Activated T-cell treated with anti-CD3 and anti-CD28 coated beads, Interleukin-2, amount 50 U/mL, for 72 hours (primary cell): ENCODE measurements at regions not wholly inside any gene's neighbourhood (a gene's known extent, or its start where the extent isn't known, plus 50 kb on each side); places are given as distances from the start of the nearest gene placed in this dataset.
"Not testable (repeated sequence)": the region's sequence is repeated elsewhere in the genome, so short reads cannot be mapped to it uniquely, and the experiment has no call there.

Experiments used
- ATAC-seq, 2 donors: fragments of 150-1000 bp; cut with Tn5 transposase; replicated peaks in 1 of 2; 2 replicates each; pipeline ENCODE4 v1.10.0; 2021; ENCODE audit warnings: moderate library complexity in 2 of 2, mild to moderate bottlenecking in 1 of 2
- DNase-seq, 2 donors: peaks; one replicate each; pipeline ENCODE4 v3.0.0; 2021 to 2022; ENCODE audit warnings: mixed read lengths in 1 of 2
- H3K27ac Mint-ChIP-seq: one replicate; pipeline ENCODE4 v1.8.0; 2022; ENCODE audit warnings: mild to moderate bottlenecking, moderate library complexity, mixed read lengths
- H3K27me3 Mint-ChIP-seq: one replicate; pipeline ENCODE4 v1.8.0; 2022; ENCODE audit warnings: low read depth, mixed read lengths
- H3K36me3 Mint-ChIP-seq, 2 donors: one replicate each; pipeline ENCODE4 v1.8.0; 2022; ENCODE audit warnings: mixed read lengths in 2 of 2, mild to moderate bottlenecking in 1 of 2; ENCODE audit not compliant: insufficient read depth in 2 of 2
- H3K4me1 Mint-ChIP-seq: one replicate; pipeline ENCODE4 v1.8.0; 2022; ENCODE audit warnings: low read depth, mixed read lengths
- H3K4me3 Mint-ChIP-seq, 2 donors: one replicate each; pipeline ENCODE4 v1.8.0; 2022; ENCODE audit warnings: mild to moderate bottlenecking in 2 of 2, mixed read lengths in 2 of 2, moderate library complexity in 2 of 2
- H3K9me3 Mint-ChIP-seq, 2 donors: one replicate each; pipeline ENCODE4 v1.8.0; 2022; ENCODE audit warnings: mixed read lengths in 2 of 2

DNA sequence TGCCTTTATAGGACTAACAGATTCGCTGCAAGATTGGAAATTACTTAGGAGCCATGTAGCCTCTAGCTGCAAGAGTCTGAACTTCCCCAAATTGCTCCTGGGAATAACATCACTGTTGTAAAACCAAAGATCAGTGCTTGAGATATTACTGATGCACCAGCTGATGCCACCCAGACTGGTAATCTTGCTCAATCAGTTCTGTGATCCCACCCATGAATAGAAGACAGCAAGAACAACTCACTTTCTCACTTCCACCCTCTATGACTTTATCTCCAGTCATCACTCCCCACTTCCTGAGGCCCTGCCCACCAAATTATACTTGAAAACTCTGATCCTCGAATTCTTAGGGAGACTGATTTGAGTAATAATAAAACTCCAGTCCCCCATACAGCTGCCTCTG lies 1011.1 kb downstream of the PLA2G4A start:
- no peaks in the 10 kb centered on the region for H3K27me3 Mint-ChIP-seq
- H3K4me1 Mint-ChIP-seq: no peaks in the 10 kb centered on the region
- H3K4me3 Mint-ChIP-seq: no peak overlapping the region
- DNase-seq: no peak
- H3K27ac Mint-ChIP-seq: no peak overlapping the region
- ATAC-seq: no peak
- peaks cover 0 to 4% of the 10 kb centered on the region in 2 donors for H3K9me3 Mint-ChIP-seq
- H3K36me3 Mint-ChIP-seq: no peaks in the 10 kb centered on the region

GRCh38 chr1:187840557-187840956 lies 1011.8 kb downstream of the PLA2G4A start:
- no peaks in the 10 kb centered on the region for H3K27me3 Mint-ChIP-seq
- peaks cover under 1 to 4% of the 10 kb centered on the region in 2 donors for H3K9me3 Mint-ChIP-seq
- H3K4me1 Mint-ChIP-seq: no peaks in the 10 kb centered on the region
- H3K4me3 Mint-ChIP-seq: no peak overlapping the region
- no peak for DNase-seq
- H3K36me3 Mint-ChIP-seq: no peaks in the 10 kb centered on the region
- H3K27ac Mint-ChIP-seq: no peak overlapping the region
- no peak for ATAC-seq

GRCh38 chr1:187842406-187843165 lies 1013.8 kb downstream of the PLA2G4A start:
- no peak overlapping the region for H3K4me3 Mint-ChIP-seq

DNA sequence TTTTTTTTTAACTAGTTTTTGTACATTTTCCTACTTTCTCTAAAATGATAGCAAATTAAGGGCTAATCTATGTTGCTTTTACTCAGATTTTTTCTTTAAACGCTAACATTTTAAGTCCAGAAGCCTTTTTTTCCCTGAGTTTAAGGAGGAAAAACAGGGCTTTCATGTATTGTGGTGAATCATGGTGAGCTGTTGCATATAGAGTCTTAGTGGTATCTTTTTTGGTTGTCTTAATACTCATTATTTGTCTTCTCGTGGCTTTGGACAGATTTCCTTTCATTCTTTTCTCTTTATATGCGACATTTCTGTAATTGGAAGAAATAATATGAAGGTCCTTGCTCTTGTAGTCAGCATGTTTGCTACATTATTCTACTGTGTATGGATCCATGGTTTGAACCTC lies 1015.6 kb downstream of the PLA2G4A start:
- Mint-ChIP-seq H3K4me3 (no peak overlapping the region), H3K27ac (no peak overlapping the region), H3K36me3 (no peaks in the 10 kb centered on the region), H3K27me3 (no peaks in the 10 kb centered on the region), H3K9me3 (peaks cover 3 to 4% of the 10 kb centered on the region in 2 donors), H3K4me1 (no peaks in the 10 kb centered on the region)
- no peak for DNase-seq
- ATAC-seq: no peak

More at GRCh38 chr1:187842406-187843165, 1013.8 kb downstream of the PLA2G4A start:
- Mint-ChIP-seq H3K36me3 (no peaks in the 10 kb centered on the region), H3K27me3 (no peaks in the 10 kb centered on the region), H3K4me1 (no peaks in the 10 kb centered on the region), H3K27ac (no peak overlapping the region), H3K9me3 (peaks cover 3 to 4% of the 10 kb centered on the region in 2 donors)
- DNase-seq: no peak
- no peak for ATAC-seq

- no peaks in the 10 kb centered on the region for H3K36me3 Mint-ChIP-seq
- H3K27me3 Mint-ChIP-seq: no peaks in the 10 kb centered on the region
- peaks cover 6 to 8% of the 10 kb centered on the region in 2 donors for H3K9me3 Mint-ChIP-seq
- ATAC-seq: no peak
- H3K4me1 Mint-ChIP-seq: no peaks in the 10 kb centered on the region
- H3K4me3 Mint-ChIP-seq: no peak overlapping the region
- H3K27ac Mint-ChIP-seq: no peak overlapping the region
- no peak for DNase-seq
Observed at GRCh38 chr1:187847531-187847930, 1018.8 kb downstream of the PLA2G4A start.

- H3K9me3 Mint-ChIP-seq: peaks cover 6 to 7% of the 10 kb centered on the region in 2 donors
- no peaks in the 10 kb centered on the region for H3K4me1 Mint-ChIP-seq
- no peaks in the 10 kb centered on the region for H3K27me3 Mint-ChIP-seq
- DNase-seq: no peak
- H3K36me3 Mint-ChIP-seq: no peaks in the 10 kb centered on the region
- ATAC-seq: no peak
- H3K4me3 Mint-ChIP-seq: no peak overlapping the region
- no peak overlapping the region for H3K27ac Mint-ChIP-seq
Observed at GRCh38 chr1:187848321-187848720, 1019.6 kb downstream of the PLA2G4A start.

- H3K27me3 Mint-ChIP-seq, H3K4me1 Mint-ChIP-seq, DNase-seq, H3K36me3 Mint-ChIP-seq, ATAC-seq, H3K4me3 Mint-ChIP-seq, H3K9me3 Mint-ChIP-seq, H3K27ac Mint-ChIP-seq: not testable (repeated sequence)
Observed at GRCh38 chr1:187850146-187850545, 1021.4 kb downstream of the PLA2G4A start.

GRCh38 chr1:187853505-187853904 lies 1024.8 kb downstream of the PLA2G4A start:
- Mint-ChIP-seq H3K27me3 (no peaks in the 10 kb centered on the region), H3K27ac (no peak overlapping the region), H3K4me1 (no peaks in the 10 kb centered on the region), H3K9me3 (peaks cover 4 to 9% of the 10 kb centered on the region in 2 donors), H3K4me3 (no peak overlapping the region), H3K36me3 (no peaks in the 10 kb centered on the region)
- ATAC-seq (no peak), DNase-seq (no peak)

DNA sequence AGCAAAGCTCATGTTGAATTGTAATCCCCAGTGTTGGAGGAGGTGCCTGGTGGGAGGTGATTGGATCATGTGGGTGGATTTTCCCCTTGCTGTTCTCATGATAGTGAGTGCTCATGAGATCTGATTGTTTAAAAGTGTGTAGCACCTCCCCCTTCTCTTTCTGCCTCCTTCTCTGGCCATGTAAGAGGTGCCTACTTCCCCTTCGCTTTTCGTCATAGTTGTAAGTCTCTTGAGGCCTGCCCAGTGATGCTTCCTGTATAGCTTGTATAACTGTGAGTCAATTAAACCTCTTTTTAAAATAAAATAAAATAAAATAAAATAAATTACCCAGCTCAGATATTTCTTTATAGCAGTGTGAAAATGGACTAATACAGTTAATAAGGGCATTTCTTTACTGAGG lies 1025.7 kb downstream of the PLA2G4A start:
- Mint-ChIP-seq H3K4me3 (no peak overlapping the region), H3K4me1 (no peaks in the 10 kb centered on the region), H3K27ac (no peak overlapping the region), H3K27me3 (no peaks in the 10 kb centered on the region), H3K36me3 (no peaks in the 10 kb centered on the region), H3K9me3 (peaks cover 7 to 13% of the 10 kb centered on the region in 2 donors)
- ATAC-seq: no peak
- DNase-seq: no peak

DNA sequence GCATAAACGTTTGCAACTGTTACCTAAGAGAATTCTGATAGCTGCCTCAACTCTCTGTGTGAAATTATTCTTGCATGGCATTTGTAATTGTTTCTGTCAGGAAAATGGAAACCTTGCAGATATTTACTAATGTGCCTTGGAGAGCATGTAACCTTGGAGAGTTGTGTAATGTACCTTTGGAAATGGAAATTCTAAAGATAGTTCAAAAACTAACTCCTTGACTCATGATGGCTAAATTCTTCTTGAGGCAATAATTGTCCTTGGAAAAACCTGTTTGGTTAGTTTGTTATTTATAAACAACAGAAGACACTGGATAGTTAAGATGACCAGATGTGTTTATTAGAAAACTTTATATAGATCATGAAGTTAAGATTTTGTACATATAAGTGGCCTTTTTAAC lies 1033.8 kb downstream of the PLA2G4A start:
- H3K36me3 Mint-ChIP-seq: no peaks in the 10 kb centered on the region
- no peak overlapping the region for H3K27ac Mint-ChIP-seq
- DNase-seq: no peak
- ATAC-seq: no peak
- H3K9me3 Mint-ChIP-seq: peaks cover 3 to 4% of the 10 kb centered on the region in 2 donors
- H3K4me1 Mint-ChIP-seq: no peaks in the 10 kb centered on the region
- H3K27me3 Mint-ChIP-seq: no peaks in the 10 kb centered on the region
- H3K4me3 Mint-ChIP-seq: no peak overlapping the region

DNA sequence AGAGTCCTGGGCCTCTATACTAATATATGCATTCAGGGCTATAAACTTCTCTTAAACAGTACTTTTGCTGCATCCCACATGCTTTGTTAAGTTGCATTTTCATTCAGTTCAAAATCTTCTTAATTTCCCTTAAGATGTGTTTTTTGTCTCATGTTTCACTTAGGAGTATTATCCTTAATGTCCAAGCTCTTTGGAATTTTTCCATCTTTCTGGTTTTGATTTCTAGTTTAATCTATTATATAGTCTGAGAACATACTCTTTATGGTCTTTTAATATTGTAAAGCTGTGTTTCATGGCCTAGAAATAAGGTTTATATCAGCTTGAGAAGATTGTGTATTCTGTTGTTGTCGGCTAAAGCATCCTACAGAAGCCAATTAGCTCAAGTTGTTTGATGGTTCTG lies 1041.8 kb downstream of the PLA2G4A start:
- DNase-seq: no peak
- Mint-ChIP-seq H3K9me3 (peaks cover 3 to 5% of the 10 kb centered on the region in 2 donors), H3K4me1 (no peaks in the 10 kb centered on the region), H3K36me3 (peaks cover 2 to 7% of the 10 kb centered on the region in 2 donors), H3K4me3 (no peak overlapping the region), H3K27me3 (no peaks in the 10 kb centered on the region), H3K27ac (no peak overlapping the region)
- no peak for ATAC-seq

DNA sequence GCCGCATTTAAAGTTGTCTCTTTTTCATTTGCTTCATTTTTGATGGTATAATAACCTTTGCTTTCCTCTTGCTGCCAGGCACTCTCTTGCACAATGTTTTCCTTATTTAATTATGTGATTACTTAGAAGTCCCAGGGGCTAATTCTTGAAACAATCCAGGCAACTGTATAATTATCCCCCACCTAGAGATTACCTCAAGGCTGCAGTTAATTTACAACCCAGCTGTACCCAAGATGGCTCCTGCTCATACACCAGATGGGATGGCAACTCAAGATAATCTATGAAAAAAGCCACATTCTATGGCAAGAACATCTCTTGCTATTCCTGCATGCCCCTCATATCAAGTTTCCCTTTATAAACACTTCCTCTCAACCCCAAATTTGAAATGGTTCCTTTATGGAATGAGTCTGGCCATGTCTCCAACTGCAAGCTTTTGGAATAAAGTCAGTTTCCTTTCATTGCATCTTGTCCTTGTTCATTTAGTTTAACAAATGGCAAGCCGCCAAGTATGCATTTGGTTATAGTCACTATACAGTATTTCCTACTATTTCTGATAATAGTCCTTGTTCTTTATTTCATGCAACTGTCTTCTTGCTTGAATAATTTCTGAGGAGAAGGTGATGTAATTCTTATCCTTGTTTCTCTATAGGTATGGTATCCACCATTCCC lies 1042.6 kb downstream of the PLA2G4A start:
- Mint-ChIP-seq H3K9me3 (peaks cover 3 to 5% of the 10 kb centered on the region in 2 donors), H3K4me3 (no peak overlapping the region), H3K27ac (no peak overlapping the region), H3K36me3 (peaks cover 2 to 7% of the 10 kb centered on the region in 2 donors), H3K27me3 (no peaks in the 10 kb centered on the region), H3K4me1 (no peaks in the 10 kb centered on the region)
- no peak for ATAC-seq
- no peak for DNase-seq

GRCh38 chr1:187872550-187872949 lies 1043.8 kb downstream of the PLA2G4A start:
- H3K36me3 Mint-ChIP-seq: peaks cover 2 to 7% of the 10 kb centered on the region in 2 donors
- H3K4me3 Mint-ChIP-seq: no peak overlapping the region
- ATAC-seq (no peak), DNase-seq (no peak)
- no peaks in the 10 kb centered on the region for H3K27me3 Mint-ChIP-seq
- peaks cover 7 to 8% of the 10 kb centered on the region in 2 donors for H3K9me3 Mint-ChIP-seq
- no peak overlapping the region for H3K27ac Mint-ChIP-seq
- no peaks in the 10 kb centered on the region for H3K4me1 Mint-ChIP-seq
